K562 (cell line): ENCODE measurements at regions not wholly inside any gene's neighbourhood (a gene's known extent, or its start where the extent isn't known, plus 50 kb on each side); places are given as distances from the start of the nearest gene placed in this dataset.

Experiments
- ATAC-seq: fragments of 200-7000 bp; cut with Tn5 transposase; 3 replicates; pipeline ENCODE4 v1.9.1; 2020; ENCODE audit warnings: moderate library complexity
- BruUV-seq: library from RNA; stranded (reverse); fragments of 400-500 nt; replicated peaks from 2 replicates; lab custom pipeline; 2021; lab: Mats Ljungman, UMichigan
- CTCF ChIA-PET: fragments of 300-600 bp; formaldehyde crosslinking; extraction: SDS; loops from one replicate; lab custom pipeline; 2021; ENCODE audit warnings: low intra/inter-chr PET ratio; lab: Yijun Ruan, JAX
- POLR2A ChIA-PET: fragments of 300-600, 350-650 bp; sonication (Branson Sonifier 250); formaldehyde crosslinking; extraction: SDS; loops from one replicate; lab custom pipeline; 2021; ENCODE audit warnings: antibody characterized with exemption, inconsistent platforms; lab: Yijun Ruan, JAX
- DNase-seq, 4 experiments: peaks; one replicate each; pipeline versions ENCODE4 v3.0.0 to v3.0.0-alpha.2; 2011 to 2018; ENCODE audit warnings: low spot score in 3 of 4, mixed read lengths in 3 of 4; ENCODE audit errors: extremely low read depth in 1 of 4
- FAIRE-seq: peaks from 2 replicates; lab custom pipeline; 2011; peaks lifted over from hg19 to GRCh38; lab: Jason Lieb, UNC
- H2AFZ ChIP-seq: 2 replicates; pipeline ENCODE4 v1.6.0; 2011; ENCODE audit warnings: low read depth, low read length, control low read depth, inconsistent platforms
- H3K27ac ChIP-seq: fragments of 200-600 bp; 3 replicates; pipeline ENCODE4 v1.8.0; 2011; ENCODE audit warnings: low read depth, mild to moderate bottlenecking, control low read depth, inconsistent platforms, low read length, moderate library complexity, mixed read lengths; ENCODE audit errors: extremely low read depth
- H3K27me3 ChIP-seq, 2 experiments: fragments of 300-600 bp in 1 of 2; 2 replicates in 1 of 2; 3 replicates in 1 of 2; pipeline versions ENCODE4 v1.6.0 to v1.8.0; 2011; ENCODE audit warnings: inconsistent platforms in 2 of 2, low read length in 2 of 2, mild to moderate bottlenecking in 1 of 2, mixed read lengths in 1 of 2, moderate library complexity in 1 of 2; ENCODE audit not compliant: control insufficient read depth in 2 of 2, insufficient read depth in 2 of 2
- H3K36me3 ChIP-seq: fragments of 300-600 bp; 3 replicates; pipeline ENCODE4 v1.8.0; 2011; ENCODE audit warnings: mild to moderate bottlenecking, low read length, inconsistent platforms; ENCODE audit not compliant: control insufficient read depth, insufficient read depth
- H3K4me1 ChIP-seq, 2 experiments: fragments of 200-600 bp in 1 of 2; replicated peaks in 1 of 2; 2 replicates in 1 of 2; 3 replicates in 1 of 2; pipeline versions ENCODE4 v1.5.1 to v1.8.0; 2011; ENCODE audit warnings: inconsistent platforms in 2 of 2, low read length in 2 of 2, mild to moderate bottlenecking in 1 of 2, mixed read lengths in 1 of 2, moderate library complexity in 1 of 2; ENCODE audit not compliant: control insufficient read depth in 2 of 2, insufficient read depth in 2 of 2
- H3K4me2 ChIP-seq: 2 replicates; pipeline ENCODE4 v1.6.1; 2011; ENCODE audit warnings: low read length, control low read depth, inconsistent platforms, mixed read lengths; ENCODE audit not compliant: insufficient read depth
- H3K4me3 ChIP-seq: fragments of 200-600 bp; sonication (generic), shearing (Covaris generic); 2 replicates; pipeline ENCODE4 v1.5.1; 2016; ENCODE audit warnings: control low read depth, inconsistent platforms
- H3K79me2 ChIP-seq: fragments of 200-600 bp; 3 replicates; pipeline ENCODE4 v1.8.0; 2011; ENCODE audit warnings: low read length, inconsistent platforms; ENCODE audit not compliant: control insufficient read depth, insufficient read depth
- H3K9ac ChIP-seq, 2 experiments: 2 replicates each; pipeline versions ENCODE4 v1.6.0 to v1.6.1; 2011; ENCODE audit warnings: low read depth in 2 of 2, low read length in 2 of 2, control low read depth in 1 of 2, inconsistent platforms in 1 of 2, mild to moderate bottlenecking in 1 of 2, mixed read lengths in 1 of 2; ENCODE audit not compliant: insufficient read depth in 1 of 2
- H3K9me1 ChIP-seq: one replicate; pipeline ENCODE4 v1.6.0; 2011; ENCODE audit warnings: inconsistent platforms, mild to moderate bottlenecking, low read length, moderate library complexity; ENCODE audit not compliant: control insufficient read depth, insufficient read depth
- H3K9me3 ChIP-seq: replicated peaks from 2 replicates; pipeline ENCODE4 v1.5.1; 2011; ENCODE audit warnings: low read depth, low read length, inconsistent platforms; ENCODE audit not compliant: control insufficient read depth, insufficient read depth
- H4K20me1 ChIP-seq: replicated peaks from 2 replicates; pipeline ENCODE4 v1.6.1; 2011; ENCODE audit warnings: low read length, inconsistent platforms, mixed read lengths; ENCODE audit not compliant: control insufficient read depth, insufficient read depth
- CREB3 ChIP-seq: fragments of 450-650 bp; conservative IDR thresholded peaks from 2 replicates; pipeline ENCODE4 v1.6.1; 2016; ENCODE audit warnings: missing genetic modification characterization, low read depth, mild to moderate bottlenecking, missing compliant biosample characterization, moderate library complexity
- CTBP1 ChIP-seq: fragments of 450-650 bp; IDR thresholded peaks from 2 replicates; pipeline ENCODE4 v1.6.1; 2016; ENCODE audit warnings: borderline replicate concordance
- DDX20 ChIP-seq: fragments of 450-650 bp; IDR thresholded peaks from 2 replicates; pipeline ENCODE4 v1.6.1; 2016; ENCODE audit warnings: missing genetic modification characterization, low read depth, mild to moderate bottlenecking, missing compliant biosample characterization, moderate library complexity
- EGR1 ChIP-seq: fragments of 450-650 bp; conservative IDR thresholded peaks from 2 replicates; pipeline ENCODE4 v1.6.1; 2017; ENCODE audit warnings: mild to moderate bottlenecking
- GABPB2 ChIP-seq: fragments of 250-450 bp; sonication (Bioruptor Pico); conservative IDR thresholded peaks from 2 replicates; pipeline ENCODE4 v1.5.1; 2021; ENCODE audit warnings: mild to moderate bottlenecking
- GTF2E2 ChIP-seq: fragments of 200-800 bp; sonication (Bioruptor generic); IDR thresholded peaks from 2 replicates; pipeline ENCODE4 v1.6.1; 2016; ENCODE audit warnings: missing genetic modification characterization, missing compliant biosample characterization
- HNRNPUL1 ChIP-seq: fragments of 200-400 bp; formaldehyde crosslinking; IDR thresholded peaks from 2 replicates; pipeline ENCODE4 v1.6.1; 2017; ENCODE audit warnings: low read length
- JUND ChIP-seq, 2 experiments: IDR thresholded peaks; 2 replicates in 1 of 2; 3 replicates in 1 of 2; pipeline ENCODE4 v1.6.1; 2011; ENCODE audit warnings: borderline replicate concordance in 2 of 2, low read depth in 2 of 2, low read length in 2 of 2, improper control_type of control experiment in 1 of 2, missing biosample characterization in 1 of 2, missing genetic modification characterization in 1 of 2, missing genetic modification reagents in 1 of 2
- LEF1 ChIP-seq: fragments of 450-650 bp; IDR thresholded peaks from 2 replicates; pipeline ENCODE4 v1.6.1; 2016; ENCODE audit warnings: mild to moderate bottlenecking
- POLR2AphosphoS5 ChIP-seq: IDR thresholded peaks from 2 replicates; pipeline ENCODE4 v1.6.1; 2011; ENCODE audit warnings: mild to moderate bottlenecking, low read depth, low read length, moderate library complexity; ENCODE audit not compliant: control insufficient read depth, insufficient read depth
- RAD51 ChIP-seq: fragments of 450-650 bp; IDR thresholded peaks from 2 replicates; pipeline ENCODE4 v1.7.1; 2016; ENCODE audit warnings: low read depth, mild to moderate bottlenecking, borderline replicate concordance
- SMARCB1 ChIP-seq: IDR thresholded peaks from 2 replicates; pipeline ENCODE4 v1.6.1; 2011; ENCODE audit warnings: improper control_type of control experiment, low read depth; ENCODE audit not compliant: insufficient read length
- SMARCE1 ChIP-seq: fragments of 450-650 bp; IDR thresholded peaks from 2 replicates; pipeline ENCODE4 v1.7.1; 2016; ENCODE audit warnings: mild to moderate bottlenecking
- TAL1 ChIP-seq: fragments of 450-650 bp; IDR thresholded peaks from 2 replicates; pipeline ENCODE4 v1.6.1; 2016; ENCODE audit warnings: mild to moderate bottlenecking
- ZC3H8 ChIP-seq: fragments of 450-650 bp; IDR thresholded peaks from 2 replicates; pipeline ENCODE4 v1.6.1; 2017
- ZNF12 ChIP-seq: sonication (generic); formaldehyde crosslinking; IDR thresholded peaks from 2 replicates; pipeline ENCODE4 v1.4.0; 2020; ENCODE audit warnings: mild to moderate bottlenecking, missing genetic modification reagents
- ZNF212 ChIP-seq: fragments of 450-650 bp; formaldehyde crosslinking; IDR thresholded peaks from 2 replicates; pipeline ENCODE4 v1.4.0; 2020; ENCODE audit warnings: mild to moderate bottlenecking
- ZNF75A ChIP-seq: fragments of 450-650 bp; formaldehyde crosslinking; IDR thresholded peaks from 2 replicates; pipeline ENCODE4 v1.4.0; 2020; ENCODE audit warnings: mild to moderate bottlenecking
- WGBS: fragments of 100-300 bp; shearing (Covaris generic); methylation state at CpG from one replicate; pipeline ENCODE4 v1.1.6; 2016; ENCODE audit warnings: low coverage, mixed read lengths; ENCODE audit not compliant: insufficient coverage; ENCODE audit errors: missing lambda C conversion rate; 5-methylcytosine and 5-hydroxymethylcytosine counted together
- in situ Hi-C: fragments of 300-500 bp; cut with MboI; formaldehyde crosslinking; loops from 4 replicates; pipeline ENCODE4 v1.15.0; 2018; ENCODE audit warnings: inconsistent platforms, mixed read lengths
- intact Hi-C: fragments of 100-400 bp; cut with micrococcal nuclease; formaldehyde crosslinking; loops from 2 replicates; pipeline ENCODE4 v1.14.2; 2022
- TF ChIP-seq, protein P1 (sequence below): fragments of 250-450 bp; sonication (Bioruptor Pico); IDR thresholded peaks from 2 replicates; pipeline ENCODE4 v1.6.1; 2021; ENCODE audit warnings: mild to moderate bottlenecking

GRCh38 chr3:73893089-73893488 is 268.3 kb upstream of the PDZRN3 start (continued):
- TF ChIP-seq JUND (IDR thresholded peaks at IDR 0.05; ENCODE audit: borderline replicate concordance, low read depth, low read length) (no peak), JUND (tag; IDR thresholded peaks at IDR 0.05; ENCODE audit: borderline replicate concordance, low read depth, low read length) (no peak), EGR1 (no peak), GABPB2 (CRISPR knock-in tag) (no peak), ZNF75A (no peak), ZC3H8 (no peak), LEF1 (no peak), HNRNPUL1 (no peak)
- TF ChIP-seq, protein P1, sequence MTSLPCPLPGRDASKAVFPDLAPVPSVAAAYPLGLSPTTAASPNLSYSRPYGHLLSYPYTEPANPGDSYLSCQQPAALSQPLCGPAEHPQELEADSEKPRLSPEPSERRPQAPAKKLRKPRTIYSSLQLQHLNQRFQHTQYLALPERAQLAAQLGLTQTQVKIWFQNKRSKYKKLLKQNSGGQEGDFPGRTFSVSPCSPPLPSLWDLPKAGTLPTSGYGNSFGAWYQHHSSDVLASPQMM (CRISPR knock-in tag) = no peak
- TF ChIP-seq, all 486 proteins: peak for 0

GRCh38 chr3:73885862-73886261 is 261.1 kb upstream of the PDZRN3 start:
- ATAC-seq = no peak
- intact Hi-C loops (no loop called here), in situ Hi-C loops (no loop called here)
- no peaks in the 10 kb centered on the region for H3K79me2 ChIP-seq
- H4K20me1 ChIP-seq = no peaks in the 10 kb centered on the region
- H3K9me1 ChIP-seq = no peaks in the 10 kb centered on the region
- no peaks in the 10 kb centered on the region for H3K36me3 ChIP-seq
- no peaks in the 10 kb centered on the region; the same call in 1 of the 2 replicates for H3K9me3 ChIP-seq
- WGBS = 0% methylated on average over 1 of the region's 1 CpG
- BruUV-seq = no TSS peak
- ChIA-PET CTCF (no interaction called here), POLR2A (no interaction called here)
- no peak for TF ChIP-seq ZNF12
- TF ChIP-seq POLR2AphosphoS5 = no peak
- TF ChIP-seq CREB3 (tag) = no peak
- no peak for TF ChIP-seq RAD51
- no peak for TF ChIP-seq ZNF212 (CRISPR knock-in tag)
- TF ChIP-seq ZC3H8 = no peak
- no peak for TF ChIP-seq TAL1
- no peak for TF ChIP-seq GTF2E2 (tag)
- TF ChIP-seq DDX20 (tag) = no peak
- TF ChIP-seq SMARCE1 = no peak
- TF ChIP-seq SMARCB1 = no peak
- TF ChIP-seq CTBP1 = no peak
- no peak overlapping the region for H3K4me3 ChIP-seq
- DNase-seq = no peak
- no peak overlapping the region for H3K4me2 ChIP-seq
- H3K4me1 ChIP-seq = no peaks in the 10 kb centered on the region
- no peak overlapping the region for H3K27ac ChIP-seq
- H2AFZ ChIP-seq = no peak overlapping the region
- no peaks in the 10 kb centered on the region for H3K27me3 ChIP-seq
- no peak for FAIRE-seq
- no peak overlapping the region for H3K9ac ChIP-seq
